ENCODE measurements at regions not wholly inside any gene's neighbourhood (a gene's known extent, or its start where the extent isn't known, plus 50 kb on each side); places are given as distances from the start of the nearest gene placed in this dataset.

DNA sequence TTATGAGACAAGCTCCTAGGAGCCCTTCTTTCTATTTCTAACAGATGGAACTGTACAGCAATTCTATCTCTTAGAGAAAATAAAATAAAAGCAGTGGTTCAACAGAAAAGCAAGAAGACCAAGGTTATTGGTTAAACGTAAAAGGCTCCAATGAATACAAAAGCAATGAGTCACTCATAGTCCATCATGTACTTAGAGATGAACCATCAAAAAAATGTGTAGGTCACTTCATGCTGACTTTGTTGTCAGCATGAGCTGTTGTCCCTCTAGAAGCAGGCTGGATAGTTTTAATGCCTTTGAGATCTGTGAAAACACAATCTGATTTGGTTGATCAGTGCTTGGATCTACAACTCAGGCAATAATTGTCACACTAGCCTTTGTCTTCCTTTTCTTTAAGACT lies 378.6 kb upstream of the ANXA10 start:
- intact Hi-C loops (cut with DNase I): no loop called here
- Histone ChIP-seq H3K27ac (replicated peaks in 1 of 4) (no peak overlapping the region), H3K4me1 (no peaks in the 10 kb centered on the region), H3K9me3 (no peaks in the 10 kb centered on the region), H3K4me3 (no peak overlapping the region), H3K27me3 (no peaks in the 10 kb centered on the region), H3K36me3 (no peaks in the 10 kb centered on the region)
- 89% methylated on average over 1 of the region's 1 CpG for WGBS
- TF ChIP-seq CTCF (IDR thresholded peaks at IDR 0.05) (no peak), POLR2A (IDR thresholded peaks at IDR 0.05; ENCODE audit: low read depth) (no peak), EP300 (IDR thresholded peaks at IDR 0.05) (no peak), POLR2AphosphoS5 (IDR thresholded peaks at IDR 0.05) (no peak)
- no peak for DNase-seq (ENCODE audit: extremely low spot score)

- DNase-seq (ENCODE audit: extremely low spot score): no peak
- WGBS: 82% methylated on average over 1 of the region's 1 CpG
- no peak overlapping the region for H3K4me3 ChIP-seq
- TF ChIP-seq CTCF (IDR thresholded peaks at IDR 0.05) (no peak), POLR2A (IDR thresholded peaks at IDR 0.05; ENCODE audit: low read depth) (no peak), POLR2AphosphoS5 (IDR thresholded peaks at IDR 0.05) (no peak), EP300 (IDR thresholded peaks at IDR 0.05) (no peak)
- no peaks in the 10 kb centered on the region for H3K4me1 ChIP-seq
- intact Hi-C loops (cut with DNase I): no loop called here
- no peaks in the 10 kb centered on the region for H3K36me3 ChIP-seq
- H3K9me3 ChIP-seq: no peaks in the 10 kb centered on the region
- H3K27me3 ChIP-seq: no peaks in the 10 kb centered on the region
- H3K27ac ChIP-seq (replicated peaks in 1 of 4): no peak overlapping the region
Observed at GRCh38 chr4:167715176-167715575, 377.2 kb upstream of the ANXA10 start.

DNA sequence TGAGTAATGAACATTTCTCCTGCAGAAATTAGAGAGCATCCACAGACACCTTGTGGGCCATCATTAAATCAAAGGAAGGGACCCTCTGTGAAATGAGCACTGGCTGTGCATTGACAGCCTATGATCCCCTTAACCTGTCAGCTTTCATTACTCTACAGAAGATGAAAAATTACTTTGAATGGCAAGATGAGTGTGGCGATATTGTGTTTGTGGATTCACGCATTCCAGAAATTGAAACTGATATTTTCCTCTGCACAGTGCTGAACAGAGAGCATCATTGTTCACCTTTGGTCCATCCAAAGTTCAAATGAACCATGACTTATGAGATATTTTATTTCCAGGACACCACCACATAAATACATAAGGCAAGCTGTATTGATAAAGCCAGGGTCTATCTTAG lies 374.8 kb upstream of the ANXA10 start:
- TF ChIP-seq POLR2A (IDR thresholded peaks at IDR 0.05; ENCODE audit: low read depth): no peak
- no peak for TF ChIP-seq CTCF (IDR thresholded peaks at IDR 0.05)
- no peak for TF ChIP-seq EP300 (IDR thresholded peaks at IDR 0.05)
- no peak for TF ChIP-seq POLR2AphosphoS5 (IDR thresholded peaks at IDR 0.05)
- Histone ChIP-seq H3K27ac (replicated peaks in 1 of 4) (no peak overlapping the region), H3K27me3 (no peaks in the 10 kb centered on the region), H3K4me1 (no peaks in the 10 kb centered on the region), H3K36me3 (no peaks in the 10 kb centered on the region), H3K9me3 (no peaks in the 10 kb centered on the region), H3K4me3 (no peak overlapping the region)
- 100% methylated on average over 2 of the region's 2 CpGs for WGBS
- no peak for DNase-seq (ENCODE audit: extremely low spot score)
- intact Hi-C loops (cut with DNase I): no loop called here

DNA sequence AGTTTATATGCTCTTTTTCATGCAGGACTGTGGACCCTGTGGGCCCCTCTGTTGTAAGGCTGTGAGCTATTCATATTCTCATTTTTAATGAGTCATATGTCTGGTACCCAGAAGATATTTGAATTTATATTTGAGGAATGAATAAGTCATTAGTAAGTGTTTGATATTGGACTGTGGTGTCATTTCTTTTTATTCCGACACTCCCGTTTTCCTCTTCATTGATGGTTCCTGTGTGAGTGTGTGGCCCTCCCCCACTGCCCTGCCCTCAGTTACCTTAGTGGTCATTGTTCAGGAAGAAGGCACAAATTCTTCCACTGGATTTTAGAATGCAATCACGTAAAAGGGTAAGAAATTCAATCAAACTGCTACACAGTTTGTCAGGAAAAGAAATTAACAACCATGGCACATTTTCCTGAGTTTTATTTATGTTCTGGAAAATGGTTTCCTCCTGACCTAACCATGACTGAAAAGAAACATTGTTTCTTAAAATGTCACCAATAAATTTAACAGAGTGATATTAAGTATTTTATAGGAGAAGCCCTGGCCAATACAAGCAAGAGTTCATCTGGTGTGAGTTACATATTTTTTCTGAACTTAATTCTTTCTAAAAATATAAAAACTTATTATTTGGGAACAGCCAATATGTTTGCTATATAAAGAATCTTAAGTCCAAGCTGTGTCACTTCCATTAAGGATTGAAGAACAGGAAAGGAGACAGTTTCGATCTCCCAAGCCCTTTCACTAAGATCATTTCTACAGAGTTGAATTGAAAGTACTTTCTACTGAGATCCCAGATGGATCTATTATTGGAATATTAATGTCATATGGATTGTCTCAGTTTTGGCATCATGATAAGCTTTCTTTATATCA lies 370.5 kb upstream of the ANXA10 start:
- Histone ChIP-seq H3K27me3 (no peaks in the 10 kb centered on the region), H3K4me1 (no peaks in the 10 kb centered on the region), H3K36me3 (no peaks in the 10 kb centered on the region), H3K27ac (replicated peaks in 1 of 4) (no peak overlapping the region), H3K9me3 (no peaks in the 10 kb centered on the region), H3K4me3 (no peak overlapping the region)
- no peak for DNase-seq (ENCODE audit: extremely low spot score)
- TF ChIP-seq CTCF (IDR thresholded peaks at IDR 0.05) (no peak), POLR2A (IDR thresholded peaks at IDR 0.05; ENCODE audit: low read depth) (no peak), POLR2AphosphoS5 (IDR thresholded peaks at IDR 0.05) (no peak)
- 72% methylated on average over 4 of the region's 4 CpGs for WGBS
- intact Hi-C loops (cut with DNase I): no loop called here

DNA sequence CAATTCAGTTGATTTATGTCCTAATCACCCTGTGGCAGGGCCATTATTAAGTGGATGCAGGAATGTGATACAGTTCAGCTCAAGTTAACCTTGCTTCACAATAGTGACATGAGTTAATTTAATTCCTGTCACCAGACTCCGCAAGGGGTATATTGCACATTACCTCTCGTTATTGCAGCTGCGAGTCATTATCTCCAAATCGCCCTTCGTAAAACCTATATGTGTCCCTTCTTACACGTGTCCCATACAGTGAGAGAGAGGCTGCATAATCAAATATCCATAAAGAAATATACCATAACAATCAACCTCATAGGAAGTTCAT lies 369.9 kb upstream of the ANXA10 start:
- Histone ChIP-seq H3K9me3 (no peaks in the 10 kb centered on the region), H3K27me3 (no peaks in the 10 kb centered on the region), H3K4me3 (no peak overlapping the region), H3K27ac (replicated peaks in 1 of 4) (no peak overlapping the region), H3K36me3 (no peaks in the 10 kb centered on the region), H3K4me1 (no peaks in the 10 kb centered on the region)
- WGBS: 71% methylated on average over 6 of the region's 6 CpGs
- intact Hi-C loops (cut with DNase I): no loop called here
- no peak for TF ChIP-seq POLR2AphosphoS5 (IDR thresholded peaks at IDR 0.05)
- no peak for TF ChIP-seq POLR2A (IDR thresholded peaks at IDR 0.05; ENCODE audit: low read depth)
- TF ChIP-seq CTCF (IDR thresholded peaks at IDR 0.05): no peak
- no peak for DNase-seq (ENCODE audit: extremely low spot score)
